ENCODE measurements at regions not wholly inside any gene's neighbourhood (a gene's known extent, or its start where the extent isn't known, plus 50 kb on each side); places are given as distances from the start of the nearest gene placed in this dataset.

- peak in 1 of 6 donors; percentile 41 for DNase-seq
- FAIRE-seq = no peak
- Histone ChIP-seq H3K4me1 (no peaks in the 10 kb centered on the region), H3K36me3 (no peaks in the 10 kb centered on the region), H3K27me3 (no peaks in the 10 kb centered on the region), H3K4me3 (no peak overlapping the region), H3K27ac (no peak overlapping the region), H3K9me3 (no peaks in the 10 kb centered on the region)
- WGBS, 2 donors = 45 to 51% methylated on average over 13 of the region's 13 CpGs
- no peak for TF ChIP-seq CTCF (IDR thresholded peaks at IDR 0.05)
- intact Hi-C loops (cut with DNase I) = no loop called here
- no peak for ATAC-seq
Observed at GRCh38 chr22:44608597-44609399, 93.2 kb upstream of the PRR5 start.

DNA sequence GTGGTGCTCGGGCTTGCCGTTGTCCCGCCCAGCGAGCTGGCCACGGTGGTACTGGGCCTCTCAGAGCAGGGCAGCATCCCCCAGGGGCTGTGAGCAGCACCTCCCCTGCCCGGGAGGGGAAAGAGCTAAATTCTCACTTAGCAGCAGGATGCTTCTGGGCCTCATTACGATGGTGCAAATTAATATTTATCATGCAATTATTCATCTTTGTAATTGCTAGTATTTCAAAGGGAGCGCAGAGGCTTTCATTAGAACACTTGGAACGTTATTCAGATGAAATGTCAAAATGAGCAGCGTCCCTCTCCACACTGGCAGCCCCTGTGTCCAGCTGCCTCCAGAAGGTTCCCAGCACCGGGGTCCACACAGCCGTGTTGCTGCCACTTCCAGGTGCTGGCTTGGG lies 95.9 kb upstream of the PRR5 start:
- Histone ChIP-seq H3K36me3 (no peaks in the 10 kb centered on the region), H3K27ac (no peak overlapping the region), H3K9me3 (no peaks in the 10 kb centered on the region), H3K4me3 (no peak overlapping the region), H3K27me3 (no peaks in the 10 kb centered on the region), H3K4me1 (no peaks in the 10 kb centered on the region)
- no peak for FAIRE-seq
- peak in 1 of 6 donors; percentile 26 for DNase-seq
- intact Hi-C loops (cut with DNase I) = no loop called here
- no peak for TF ChIP-seq CTCF (IDR thresholded peaks at IDR 0.05)
- 42 to 43% methylated on average over 12 of the region's 12 CpGs for WGBS, 2 donors
- no peak for ATAC-seq

GRCh38 chr22:44605486-44605885 lies 96.5 kb upstream of the PRR5 start:
- Histone ChIP-seq H3K27ac (no peak overlapping the region), H3K36me3 (no peaks in the 10 kb centered on the region), H3K4me1 (no peaks in the 10 kb centered on the region), H3K9me3 (no peaks in the 10 kb centered on the region), H3K4me3 (no peak overlapping the region), H3K27me3 (no peaks in the 10 kb centered on the region)
- TF ChIP-seq CTCF (IDR thresholded peaks at IDR 0.05) = no peak
- ATAC-seq (no peak), FAIRE-seq (no peak), DNase-seq (no peak)
- 50 to 57% methylated on average over 9 of the region's 9 CpGs for WGBS, 2 donors
- intact Hi-C loops (cut with DNase I) = no loop called here

DNA sequence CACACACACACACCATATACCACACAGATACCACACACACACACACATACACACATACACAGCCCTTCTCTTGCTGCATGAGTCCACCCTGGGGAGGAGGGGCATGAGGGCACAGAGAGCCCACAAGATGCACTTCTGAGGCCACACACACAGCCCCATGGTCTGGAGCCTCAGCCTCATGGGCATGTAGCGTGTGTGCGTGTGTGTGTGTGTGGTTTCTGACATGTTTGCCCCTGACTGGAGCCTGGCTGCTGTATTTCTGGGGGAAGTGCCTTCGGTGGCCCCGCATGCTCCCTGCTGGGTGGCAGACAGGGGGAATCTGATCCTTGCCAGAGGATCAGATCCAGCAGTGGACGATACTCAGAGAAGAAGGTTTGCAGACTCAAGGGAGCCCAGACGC lies 97.0 kb upstream of the PRR5 start:
- no peak overlapping the region for H3K27ac ChIP-seq
- ATAC-seq = no peak
- no peak for FAIRE-seq
- no peaks in the 10 kb centered on the region for H3K4me1 ChIP-seq
- no peaks in the 10 kb centered on the region for H3K9me3 ChIP-seq
- no peaks in the 10 kb centered on the region for H3K27me3 ChIP-seq
- DNase-seq = no peak
- TF ChIP-seq CTCF (IDR thresholded peaks at IDR 0.05) = no peak
- WGBS, 2 donors = 51 to 70% methylated on average over 6 of the region's 6 CpGs
- intact Hi-C loops (cut with DNase I) = no loop called here
- no peaks in the 10 kb centered on the region for H3K36me3 ChIP-seq
- H3K4me3 ChIP-seq = no peak overlapping the region

- Histone ChIP-seq H3K27ac (no peak overlapping the region), H3K4me1 (no peaks in the 10 kb centered on the region), H3K9me3 (no peaks in the 10 kb centered on the region), H3K36me3 (no peaks in the 10 kb centered on the region), H3K4me3 (no peak overlapping the region), H3K27me3 (no peaks in the 10 kb centered on the region)
- no peak for ATAC-seq
- FAIRE-seq = no peak
- DNase-seq = no peak
- 52 to 68% methylated on average over 4 of the region's 4 CpGs for WGBS, 2 donors
- no peak for TF ChIP-seq CTCF (IDR thresholded peaks at IDR 0.05)
- intact Hi-C loops (cut with DNase I) = no loop called here
Observed at GRCh38 chr22:44604455-44604854, 97.5 kb upstream of the PRR5 start.

Data from pancreas (tissue), 10 donors.